ENCODE measurements at regions not wholly inside any gene's neighbourhood (a gene's known extent, or its start where the extent isn't known, plus 50 kb on each side); places are given as distances from the start of the nearest gene placed in this dataset.

- TF ChIP-seq, protein P1, sequence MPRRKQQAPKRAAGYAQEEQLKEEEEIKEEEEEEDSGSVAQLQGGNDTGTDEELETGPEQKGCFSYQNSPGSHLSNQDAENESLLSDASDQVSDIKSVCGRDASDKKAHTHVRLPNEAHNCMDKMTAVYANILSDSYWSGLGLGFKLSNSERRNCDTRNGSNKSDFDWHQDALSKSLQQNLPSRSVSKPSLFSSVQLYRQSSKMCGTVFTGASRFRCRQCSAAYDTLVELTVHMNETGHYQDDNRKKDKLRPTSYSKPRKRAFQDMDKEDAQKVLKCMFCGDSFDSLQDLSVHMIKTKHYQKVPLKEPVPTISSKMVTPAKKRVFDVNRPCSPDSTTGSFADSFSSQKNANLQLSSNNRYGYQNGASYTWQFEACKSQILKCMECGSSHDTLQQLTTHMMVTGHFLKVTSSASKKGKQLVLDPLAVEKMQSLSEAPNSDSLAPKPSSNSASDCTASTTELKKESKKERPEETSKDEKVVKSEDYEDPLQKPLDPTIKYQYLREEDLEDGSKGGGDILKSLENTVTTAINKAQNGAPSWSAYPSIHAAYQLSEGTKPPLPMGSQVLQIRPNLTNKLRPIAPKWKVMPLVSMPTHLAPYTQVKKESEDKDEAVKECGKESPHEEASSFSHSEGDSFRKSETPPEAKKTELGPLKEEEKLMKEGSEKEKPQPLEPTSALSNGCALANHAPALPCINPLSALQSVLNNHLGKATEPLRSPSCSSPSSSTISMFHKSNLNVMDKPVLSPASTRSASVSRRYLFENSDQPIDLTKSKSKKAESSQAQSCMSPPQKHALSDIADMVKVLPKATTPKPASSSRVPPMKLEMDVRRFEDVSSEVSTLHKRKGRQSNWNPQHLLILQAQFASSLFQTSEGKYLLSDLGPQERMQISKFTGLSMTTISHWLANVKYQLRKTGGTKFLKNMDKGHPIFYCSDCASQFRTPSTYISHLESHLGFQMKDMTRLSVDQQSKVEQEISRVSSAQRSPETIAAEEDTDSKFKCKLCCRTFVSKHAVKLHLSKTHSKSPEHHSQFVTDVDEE (CRISPR knock-in tag; IDR thresholded peaks at IDR 0.05) = no peak
- TF ChIP-seq ESRRG (CRISPR knock-in tag; IDR thresholded peaks at IDR 0.05) = no peak
- TF ChIP-seq, protein P2, sequence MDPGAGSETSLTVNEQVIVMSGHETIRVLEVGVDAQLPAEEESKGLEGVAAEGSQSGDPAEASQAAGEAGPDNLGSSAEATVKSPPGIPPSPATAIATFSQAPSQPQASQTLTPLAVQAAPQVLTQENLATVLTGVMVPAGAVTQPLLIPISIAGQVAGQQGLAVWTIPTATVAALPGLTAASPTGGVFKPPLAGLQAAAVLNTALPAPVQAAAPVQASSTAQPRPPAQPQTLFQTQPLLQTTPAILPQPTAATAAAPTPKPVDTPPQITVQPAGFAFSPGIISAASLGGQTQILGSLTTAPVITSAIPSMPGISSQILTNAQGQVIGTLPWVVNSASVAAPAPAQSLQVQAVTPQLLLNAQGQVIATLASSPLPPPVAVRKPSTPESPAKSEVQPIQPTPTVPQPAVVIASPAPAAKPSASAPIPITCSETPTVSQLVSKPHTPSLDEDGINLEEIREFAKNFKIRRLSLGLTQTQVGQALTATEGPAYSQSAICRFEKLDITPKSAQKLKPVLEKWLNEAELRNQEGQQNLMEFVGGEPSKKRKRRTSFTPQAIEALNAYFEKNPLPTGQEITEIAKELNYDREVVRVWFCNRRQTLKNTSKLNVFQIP (CRISPR knock-in tag; IDR thresholded peaks at IDR 0.05; ENCODE audit: borderline replicate concordance, low read depth) = no peak
- TF ChIP-seq PPARA (CRISPR knock-in tag; IDR thresholded peaks at IDR 0.05; ENCODE audit: borderline replicate concordance) = no peak
- TF ChIP-seq ARNTL (CRISPR knock-in tag; IDR thresholded peaks at IDR 0.05; ENCODE audit: borderline replicate concordance, low read depth) = no peak
- TF ChIP-seq BACH2 (CRISPR knock-in tag; IDR thresholded peaks at IDR 0.05; ENCODE audit: borderline replicate concordance) = no peak
- no peak for TF ChIP-seq ZFP3 (CRISPR knock-in tag; IDR thresholded peaks at IDR 0.05)
- no peak for TF ChIP-seq TCF4 (CRISPR knock-in tag; IDR thresholded peaks at IDR 0.05; ENCODE audit: borderline replicate concordance)
- TF ChIP-seq RARB (CRISPR knock-in tag; IDR thresholded peaks at IDR 0.05) = no peak
- TF ChIP-seq, protein P3, sequence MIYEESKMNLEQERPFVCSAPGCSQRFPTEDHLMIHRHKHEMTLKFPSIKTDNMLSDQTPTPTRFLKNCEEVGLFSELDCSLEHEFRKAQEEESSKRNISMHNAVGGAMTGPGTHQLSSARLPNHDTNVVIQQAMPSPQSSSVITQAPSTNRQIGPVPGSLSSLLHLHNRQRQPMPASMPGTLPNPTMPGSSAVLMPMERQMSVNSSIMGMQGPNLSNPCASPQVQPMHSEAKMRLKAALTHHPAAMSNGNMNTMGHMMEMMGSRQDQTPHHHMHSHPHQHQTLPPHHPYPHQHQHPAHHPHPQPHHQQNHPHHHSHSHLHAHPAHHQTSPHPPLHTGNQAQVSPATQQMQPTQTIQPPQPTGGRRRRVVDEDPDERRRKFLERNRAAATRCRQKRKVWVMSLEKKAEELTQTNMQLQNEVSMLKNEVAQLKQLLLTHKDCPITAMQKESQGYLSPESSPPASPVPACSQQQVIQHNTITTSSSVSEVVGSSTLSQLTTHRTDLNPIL (CRISPR knock-in tag; IDR thresholded peaks at IDR 0.05; ENCODE audit: low read depth) = no peak
- no peak for TF ChIP-seq ZNF70 (CRISPR knock-in tag; IDR thresholded peaks at IDR 0.05)
- no peak for TF ChIP-seq PATZ1 (CRISPR knock-in tag; IDR thresholded peaks at IDR 0.05; ENCODE audit: borderline replicate concordance)
- TF ChIP-seq GLIS3 (CRISPR knock-in tag; IDR thresholded peaks at IDR 0.05) = no peak
Observed at GRCh38 chr18:78309307-78309706, 670.3 kb upstream of the SALL3 start.
